ENCODE measurements at regions not wholly inside any gene's neighbourhood (a gene's known extent, or its start where the extent isn't known, plus 50 kb on each side); places are given as distances from the start of the nearest gene placed in this dataset.

DNA sequence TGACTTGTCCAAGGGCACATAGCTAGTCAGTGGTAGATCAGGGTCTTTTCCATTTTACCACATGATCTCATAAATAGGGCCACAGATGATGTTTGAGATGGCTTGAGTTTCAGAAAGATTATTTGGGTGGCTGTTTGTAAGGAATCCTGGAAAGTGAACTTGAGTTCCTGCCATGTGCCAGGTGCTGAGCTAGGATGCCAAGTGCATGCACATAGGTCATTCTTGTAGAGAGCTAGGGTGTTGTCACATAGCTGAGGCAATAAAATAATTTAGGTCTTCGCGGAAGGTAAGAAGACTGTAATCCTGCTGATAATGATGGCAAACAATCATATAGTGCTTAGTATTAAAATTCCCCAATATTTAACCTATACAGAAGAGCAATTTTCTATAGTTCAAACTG lies 1162.6 kb upstream of the TENM4 start:
- Histone ChIP-seq H3K9me3 (ENCODE audit: control insufficient read depth, low read length) (peaks cover 7% of the 10 kb centered on the region), H3K4me1 (ENCODE audit: control insufficient read depth, insufficient read depth, low read length) (peaks cover 5% of the 10 kb centered on the region), H3K27me3 (ENCODE audit: control insufficient read depth, insufficient read depth, low read length, poor library complexity, severe bottlenecking) (no peaks in the 10 kb centered on the region), H3K9ac (ENCODE audit: extremely low read depth, low read length, poor library complexity, severe bottlenecking) (no peak overlapping the region), H3K36me3 (ENCODE audit: control insufficient read depth, insufficient read depth, low read length) (no peaks in the 10 kb centered on the region), H3K4me3 (ENCODE audit: low read length) (peak overlapping the region; percentile 3), H3K27ac (ENCODE audit: low read depth, low read length) (no peak overlapping the region)
- DNase-seq, result no peak
- Mint-ChIP-seq H3K9me3 (no peaks in the 10 kb centered on the region), H3K27ac (no peak overlapping the region), H3K27me3 (ENCODE audit: insufficient read depth) (no peaks in the 10 kb centered on the region), H3K4me3 (no peak overlapping the region), H3K36me3 (ENCODE audit: low read depth) (no peaks in the 10 kb centered on the region), H3K4me1 (peaks cover 22% of the 10 kb centered on the region)
- TF ChIP-seq, protein P1, sequence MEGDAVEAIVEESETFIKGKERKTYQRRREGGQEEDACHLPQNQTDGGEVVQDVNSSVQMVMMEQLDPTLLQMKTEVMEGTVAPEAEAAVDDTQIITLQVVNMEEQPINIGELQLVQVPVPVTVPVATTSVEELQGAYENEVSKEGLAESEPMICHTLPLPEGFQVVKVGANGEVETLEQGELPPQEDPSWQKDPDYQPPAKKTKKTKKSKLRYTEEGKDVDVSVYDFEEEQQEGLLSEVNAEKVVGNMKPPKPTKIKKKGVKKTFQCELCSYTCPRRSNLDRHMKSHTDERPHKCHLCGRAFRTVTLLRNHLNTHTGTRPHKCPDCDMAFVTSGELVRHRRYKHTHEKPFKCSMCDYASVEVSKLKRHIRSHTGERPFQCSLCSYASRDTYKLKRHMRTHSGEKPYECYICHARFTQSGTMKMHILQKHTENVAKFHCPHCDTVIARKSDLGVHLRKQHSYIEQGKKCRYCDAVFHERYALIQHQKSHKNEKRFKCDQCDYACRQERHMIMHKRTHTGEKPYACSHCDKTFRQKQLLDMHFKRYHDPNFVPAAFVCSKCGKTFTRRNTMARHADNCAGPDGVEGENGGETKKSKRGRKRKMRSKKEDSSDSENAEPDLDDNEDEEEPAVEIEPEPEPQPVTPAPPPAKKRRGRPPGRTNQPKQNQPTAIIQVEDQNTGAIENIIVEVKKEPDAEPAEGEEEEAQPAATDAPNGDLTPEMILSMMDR (conservative IDR thresholded peaks at IDR 0.05), result no peak
- WGBS, 2 experiments (ENCODE audit: insufficient coverage in 1 of 2, insufficient read length in 1 of 2), result 100% methylated on average over 2 of the region's 2 CpGs; no CpG with 5 or more reads in 1 of the 2 experiments

DNA sequence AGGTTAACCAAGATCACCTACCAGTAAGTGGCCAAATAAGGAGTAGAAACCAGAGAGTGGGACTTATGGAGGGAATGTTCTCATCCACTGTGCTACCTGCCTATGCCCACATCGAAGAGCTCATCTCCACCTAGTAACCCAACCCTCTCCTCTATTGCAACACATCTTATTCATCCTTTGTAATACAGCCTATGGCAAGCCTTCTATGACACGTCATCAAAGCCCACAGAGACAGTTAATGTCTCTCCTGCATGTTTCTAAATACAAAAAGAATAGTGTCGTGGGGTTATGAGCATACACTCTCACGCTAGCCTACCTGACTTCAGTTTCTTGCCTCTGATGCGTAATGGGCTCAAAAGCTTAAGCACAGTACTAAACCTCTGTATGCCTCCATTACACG lies 1158.1 kb upstream of the TENM4 start:
- peaks cover 34% of the 10 kb centered on the region for H3K4me1 Mint-ChIP-seq
- WGBS, 2 experiments (ENCODE audit: insufficient coverage in 1 of 2, insufficient read length in 1 of 2), result 94% methylated on average over 5 to 6 of the region's 6 CpGs
- TF ChIP-seq, protein P1 (conservative IDR thresholded peaks at IDR 0.05), result no peak
- no peak overlapping the region for H3K4me3 Mint-ChIP-seq
- H3K36me3 Mint-ChIP-seq (ENCODE audit: low read depth), result no peaks in the 10 kb centered on the region
- no peaks in the 10 kb centered on the region for H3K27me3 Mint-ChIP-seq (ENCODE audit: insufficient read depth)
- no peak overlapping the region for H3K4me3 ChIP-seq (ENCODE audit: low read length)
- no peak overlapping the region for H3K9ac ChIP-seq (ENCODE audit: extremely low read depth, low read length, poor library complexity, severe bottlenecking)
- H3K9me3 Mint-ChIP-seq, result no peaks in the 10 kb centered on the region
- H3K27ac Mint-ChIP-seq, result no peak overlapping the region
- no peaks in the 10 kb centered on the region for H3K36me3 ChIP-seq (ENCODE audit: control insufficient read depth, insufficient read depth, low read length)
- no peaks in the 10 kb centered on the region for H3K27me3 ChIP-seq (ENCODE audit: control insufficient read depth, insufficient read depth, low read length, poor library complexity, severe bottlenecking)
- DNase-seq, result no peak
- H3K9me3 ChIP-seq (ENCODE audit: control insufficient read depth, low read length), result no peaks in the 10 kb centered on the region
- no peak overlapping the region for H3K27ac ChIP-seq (ENCODE audit: low read depth, low read length)
- H3K4me1 ChIP-seq (ENCODE audit: control insufficient read depth, insufficient read depth, low read length), result peaks cover 12% of the 10 kb centered on the region

DNA sequence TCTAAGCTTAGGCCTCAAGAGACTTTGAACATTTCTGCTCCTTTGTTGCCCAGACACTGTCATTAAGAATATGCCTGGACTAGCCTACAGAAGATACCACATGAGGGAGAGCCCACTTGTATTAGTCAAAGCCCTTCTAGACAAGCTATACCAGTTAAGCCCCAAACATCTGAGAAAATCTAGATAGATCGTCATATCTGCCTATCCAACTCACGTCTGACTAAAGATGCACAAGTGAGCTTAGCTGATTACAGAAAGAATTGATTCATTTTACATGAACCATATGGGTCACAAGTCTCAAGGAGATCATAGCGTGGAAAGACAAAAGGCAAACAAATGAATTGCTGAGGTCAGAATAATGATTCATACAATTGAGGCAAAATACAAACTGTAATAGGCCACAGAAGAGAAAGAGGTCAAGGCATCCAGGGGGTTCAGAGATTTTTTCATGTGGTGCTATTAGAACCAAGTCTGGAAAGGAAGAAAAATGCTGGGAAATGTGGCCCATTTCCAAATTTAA lies 1155.5 kb upstream of the TENM4 start:
- Mint-ChIP-seq H3K4me1 (peaks cover 40% of the 10 kb centered on the region), H3K4me3 (no peak overlapping the region), H3K27me3 (ENCODE audit: insufficient read depth) (no peaks in the 10 kb centered on the region), H3K36me3 (ENCODE audit: low read depth) (no peaks in the 10 kb centered on the region), H3K27ac (no peak overlapping the region), H3K9me3 (no peaks in the 10 kb centered on the region)
- no peak overlapping the region for H3K4me3 ChIP-seq (ENCODE audit: low read length)
- no peak overlapping the region for H3K27ac ChIP-seq (ENCODE audit: low read depth, low read length)
- peaks cover 8% of the 10 kb centered on the region for H3K4me1 ChIP-seq (ENCODE audit: control insufficient read depth, insufficient read depth, low read length)
- TF ChIP-seq, protein P1 (conservative IDR thresholded peaks at IDR 0.05), result no peak
- no peak for DNase-seq
- H3K27me3 ChIP-seq (ENCODE audit: control insufficient read depth, insufficient read depth, low read length, poor library complexity, severe bottlenecking), result no peaks in the 10 kb centered on the region
- no peaks in the 10 kb centered on the region for H3K9me3 ChIP-seq (ENCODE audit: control insufficient read depth, low read length)
- H3K36me3 ChIP-seq (ENCODE audit: control insufficient read depth, insufficient read depth, low read length), result no peaks in the 10 kb centered on the region
- 91 to 97% methylated on average over 3 of the region's 3 CpGs for WGBS, 2 experiments (ENCODE audit: insufficient coverage in 1 of 2, insufficient read length in 1 of 2)
- no peak overlapping the region for H3K9ac ChIP-seq (ENCODE audit: extremely low read depth, low read length, poor library complexity, severe bottlenecking)

All from endodermal cell (in vitro differentiated cells).